Stimulated activated naive CD8-positive, alpha-beta T cell treated with anti-CD3 and anti-CD28 coated beads, Interleukin-15, Interleukin-2, amounts not matched to agents 100 ng/mL and 50 ng/mL, for 24 hours (primary cell): ENCODE measurements at regions not wholly inside any gene's neighbourhood (a gene's known extent, or its start where the extent isn't known, plus 50 kb on each side); places are given as distances from the start of the nearest gene placed in this dataset.

Experiments
- H3K27ac Mint-ChIP-seq: one replicate; pipeline ENCODE4 v1.8.0; 2021; ENCODE audit warnings: mild to moderate bottlenecking, mixed read lengths
- H3K27me3 Mint-ChIP-seq: one replicate; pipeline ENCODE4 v1.8.0; 2021; ENCODE audit warnings: mixed read lengths
- H3K36me3 Mint-ChIP-seq: one replicate; pipeline ENCODE4 v1.8.0; 2021; ENCODE audit warnings: low read depth, mixed read lengths
- H3K4me1 Mint-ChIP-seq: one replicate; pipeline ENCODE4 v1.8.0; 2021; ENCODE audit warnings: low read depth, mixed read lengths
- H3K4me3 Mint-ChIP-seq: one replicate; pipeline ENCODE4 v1.8.0; 2021; ENCODE audit warnings: mild to moderate bottlenecking, mixed read lengths
- H3K9me3 Mint-ChIP-seq: one replicate; pipeline ENCODE4 v1.8.0; 2021; ENCODE audit warnings: mixed read lengths

- Mint-ChIP-seq H3K27ac (no peak overlapping the region), H3K9me3 (no peaks in the 10 kb centered on the region), H3K27me3 (peaks cover 21% of the 10 kb centered on the region), H3K4me3 (no peak overlapping the region), H3K36me3 (no peaks in the 10 kb centered on the region), H3K4me1 (no peaks in the 10 kb centered on the region)
Observed at GRCh38 chr1:55506740-55507577, 291.8 kb upstream of the USP24 start.

DNA sequence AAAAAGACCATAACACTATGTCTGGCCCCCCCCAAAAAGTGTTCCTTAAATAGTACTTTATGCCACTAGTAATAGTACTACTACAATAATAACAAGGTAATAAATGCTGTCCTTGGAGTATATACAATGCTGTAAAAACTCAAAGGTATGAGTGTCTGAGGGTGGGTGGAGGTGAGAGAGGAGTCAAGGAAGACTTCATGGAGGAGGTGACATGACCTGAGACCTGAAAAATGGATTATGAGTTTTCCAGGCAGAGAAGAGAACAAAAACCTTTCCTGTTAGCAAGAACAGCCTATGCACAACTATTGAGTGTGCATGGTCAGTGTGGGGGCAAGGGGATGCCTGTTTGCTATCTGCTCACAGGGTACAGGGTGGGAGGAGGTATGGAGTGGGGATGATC, 290.2 kb upstream of the USP24 start:
- no peaks in the 10 kb centered on the region for H3K9me3 Mint-ChIP-seq

DNA sequence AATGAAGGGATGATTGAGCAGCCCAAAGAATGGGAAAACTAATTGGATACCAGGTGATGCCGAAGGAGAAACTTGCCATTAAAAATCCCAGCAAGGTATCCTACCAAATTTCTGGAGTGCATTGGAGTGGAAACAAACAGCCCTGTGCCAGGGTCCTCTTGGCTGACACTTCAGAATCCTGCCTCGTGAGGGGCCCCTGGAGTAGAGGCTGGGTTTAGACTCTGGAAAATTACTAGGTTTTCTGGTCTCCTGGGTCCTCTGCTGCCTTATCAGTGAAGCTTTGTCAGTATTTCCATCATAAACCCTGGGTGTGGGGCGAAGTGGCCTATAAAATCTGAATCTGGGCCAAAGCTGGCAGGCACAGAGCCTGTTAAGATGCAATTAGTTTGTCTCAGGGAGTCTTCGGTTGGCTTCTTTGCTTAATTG, 289.2 kb upstream of the USP24 start:
- no peak overlapping the region for H3K27ac Mint-ChIP-seq
- H3K4me3 Mint-ChIP-seq: no peak overlapping the region
- no peaks in the 10 kb centered on the region for H3K4me1 Mint-ChIP-seq
- peaks cover 26% of the 10 kb centered on the region for H3K27me3 Mint-ChIP-seq
- H3K9me3 Mint-ChIP-seq: no peaks in the 10 kb centered on the region
- H3K36me3 Mint-ChIP-seq: no peaks in the 10 kb centered on the region

More for the DNA sequence above, 290.2 kb upstream of the USP24 start:
- no peaks in the 10 kb centered on the region for H3K36me3 Mint-ChIP-seq
- no peak overlapping the region for H3K4me3 Mint-ChIP-seq
- H3K4me1 Mint-ChIP-seq: no peaks in the 10 kb centered on the region
- no peak overlapping the region for H3K27ac Mint-ChIP-seq
- H3K27me3 Mint-ChIP-seq: peaks cover 26% of the 10 kb centered on the region

DNA sequence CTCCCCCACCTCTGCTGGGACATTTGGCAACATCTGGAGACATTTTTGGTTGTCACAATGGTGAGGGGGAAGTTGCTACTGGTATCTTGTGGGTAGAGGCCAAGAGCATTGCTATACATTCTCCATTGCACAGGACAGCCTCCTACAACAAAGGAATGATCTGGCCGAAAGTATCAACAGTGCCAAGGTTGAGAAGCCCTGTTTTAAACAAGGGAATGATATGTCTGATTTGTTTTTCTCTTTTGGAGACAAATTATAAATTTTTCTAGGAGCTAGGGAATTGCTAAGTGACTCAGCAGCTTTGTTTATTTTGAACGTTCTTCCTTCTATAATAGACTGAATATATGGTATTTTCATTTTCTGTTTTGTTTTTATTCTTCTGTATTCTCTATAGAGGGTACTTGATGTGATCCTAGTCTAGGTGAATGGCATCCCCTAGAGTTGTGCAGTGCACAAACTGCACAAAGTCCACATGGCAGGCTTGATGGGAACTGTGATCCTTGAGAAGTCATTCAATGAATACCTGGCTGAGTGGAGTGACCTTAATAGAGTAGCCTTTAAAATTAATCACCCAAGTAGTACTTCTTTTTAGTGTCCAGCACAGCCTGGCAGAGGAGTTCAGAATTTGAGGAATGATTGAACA, 288.6 kb upstream of the USP24 start:
- Mint-ChIP-seq H3K27ac (no peak overlapping the region), H3K36me3 (no peaks in the 10 kb centered on the region), H3K27me3 (peaks cover 26% of the 10 kb centered on the region)

DNA sequence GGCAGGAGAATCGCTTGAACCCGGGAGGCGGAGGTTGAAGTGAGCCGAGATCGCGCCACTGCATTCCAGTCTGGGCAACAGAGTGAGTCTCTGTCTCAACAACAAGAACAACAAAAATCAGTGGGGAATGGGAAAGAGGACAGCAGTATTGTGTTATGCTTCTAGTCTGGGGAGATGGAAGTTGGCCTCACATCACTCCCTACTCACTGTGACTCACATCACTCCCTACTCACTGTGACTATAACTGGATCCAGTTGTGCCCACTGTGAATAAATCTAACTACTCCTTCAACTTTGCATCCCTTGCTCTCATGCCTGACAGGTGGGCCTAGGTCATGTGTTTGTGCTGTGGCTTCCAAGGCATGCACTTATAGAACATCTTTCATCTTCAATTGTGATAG, 285.4 kb upstream of the USP24 start:
- Mint-ChIP-seq H3K27ac (no peak overlapping the region), H3K4me3 (no peak overlapping the region), H3K36me3 (no peaks in the 10 kb centered on the region), H3K9me3 (no peaks in the 10 kb centered on the region), H3K27me3 (peaks cover 13% of the 10 kb centered on the region), H3K4me1 (no peaks in the 10 kb centered on the region)

More for the DNA sequence above, 288.6 kb upstream of the USP24 start:
- H3K4me1 Mint-ChIP-seq: no peaks in the 10 kb centered on the region
- no peaks in the 10 kb centered on the region for H3K9me3 Mint-ChIP-seq
- no peak overlapping the region for H3K4me3 Mint-ChIP-seq

DNA sequence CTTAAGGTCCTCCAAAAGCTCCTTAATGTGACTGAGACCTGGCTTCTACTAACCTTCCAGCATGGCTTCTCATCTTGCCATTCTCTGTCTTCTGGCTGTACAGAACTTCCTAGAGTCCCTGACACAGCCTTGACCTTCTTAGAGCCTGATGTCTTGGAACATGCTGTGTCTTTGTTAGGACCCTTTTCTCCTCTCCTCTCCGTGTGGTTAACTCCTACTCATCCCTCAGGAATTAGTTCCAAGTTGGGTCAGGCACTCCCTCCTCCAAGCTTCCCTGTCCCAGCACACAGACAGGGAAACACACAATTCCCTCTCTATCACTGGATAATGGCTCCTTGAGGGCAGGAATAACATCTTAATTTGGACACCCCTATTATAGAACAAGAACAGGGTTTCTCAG, 275.4 kb upstream of the USP24 start:
- no peaks in the 10 kb centered on the region for H3K4me1 Mint-ChIP-seq
- no peak overlapping the region for H3K27ac Mint-ChIP-seq
- H3K36me3 Mint-ChIP-seq: no peaks in the 10 kb centered on the region
- no peak overlapping the region for H3K4me3 Mint-ChIP-seq
- H3K9me3 Mint-ChIP-seq: no peaks in the 10 kb centered on the region
- no peaks in the 10 kb centered on the region for H3K27me3 Mint-ChIP-seq

DNA sequence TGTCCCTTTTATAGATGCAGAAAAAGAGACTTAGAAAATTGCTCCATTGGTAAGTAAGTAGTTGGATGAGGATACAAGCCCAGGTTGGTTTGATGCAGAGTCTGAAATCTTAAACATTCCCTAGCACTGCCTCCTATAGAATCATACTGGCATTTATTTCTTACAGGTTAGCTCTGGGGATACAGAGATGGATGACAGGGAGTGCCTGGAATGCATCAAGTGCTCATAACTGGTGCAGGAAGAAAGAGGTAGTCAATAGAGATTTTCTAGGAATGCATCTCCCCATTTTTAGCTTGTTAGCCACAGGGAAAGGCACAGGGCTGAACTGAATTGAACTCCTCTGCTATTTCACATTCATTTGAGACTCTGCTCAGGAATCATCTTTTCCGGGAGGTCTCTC, 269.0 kb upstream of the USP24 start:
- Mint-ChIP-seq H3K9me3 (no peaks in the 10 kb centered on the region), H3K4me3 (no peak overlapping the region), H3K36me3 (no peaks in the 10 kb centered on the region), H3K4me1 (no peaks in the 10 kb centered on the region), H3K27ac (no peak overlapping the region), H3K27me3 (peaks cover 9% of the 10 kb centered on the region)

DNA sequence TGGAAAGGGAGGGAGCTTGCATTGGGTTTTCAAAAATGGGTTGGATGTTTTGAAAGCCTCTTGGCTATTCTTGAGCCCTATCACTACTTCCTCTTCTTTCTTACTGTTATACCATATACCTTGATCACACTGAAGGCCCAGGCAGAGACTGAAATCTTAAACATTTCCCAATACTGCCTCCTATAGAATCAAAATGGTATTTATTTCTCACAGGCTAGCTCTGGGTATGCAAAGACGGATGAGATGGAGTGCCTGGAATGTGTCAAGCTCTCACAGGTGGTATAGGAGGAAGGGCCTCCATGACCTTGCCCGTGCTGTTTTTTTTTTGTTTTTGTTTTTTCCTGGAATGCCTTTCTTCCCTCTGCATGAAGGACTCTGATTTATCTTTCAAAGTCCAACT, 268.4 kb upstream of the USP24 start:
- no peaks in the 10 kb centered on the region for H3K36me3 Mint-ChIP-seq
- no peaks in the 10 kb centered on the region for H3K9me3 Mint-ChIP-seq
- no peak overlapping the region for H3K4me3 Mint-ChIP-seq
- no peaks in the 10 kb centered on the region for H3K4me1 Mint-ChIP-seq
- no peak overlapping the region for H3K27ac Mint-ChIP-seq
- peaks cover 9% of the 10 kb centered on the region for H3K27me3 Mint-ChIP-seq

DNA sequence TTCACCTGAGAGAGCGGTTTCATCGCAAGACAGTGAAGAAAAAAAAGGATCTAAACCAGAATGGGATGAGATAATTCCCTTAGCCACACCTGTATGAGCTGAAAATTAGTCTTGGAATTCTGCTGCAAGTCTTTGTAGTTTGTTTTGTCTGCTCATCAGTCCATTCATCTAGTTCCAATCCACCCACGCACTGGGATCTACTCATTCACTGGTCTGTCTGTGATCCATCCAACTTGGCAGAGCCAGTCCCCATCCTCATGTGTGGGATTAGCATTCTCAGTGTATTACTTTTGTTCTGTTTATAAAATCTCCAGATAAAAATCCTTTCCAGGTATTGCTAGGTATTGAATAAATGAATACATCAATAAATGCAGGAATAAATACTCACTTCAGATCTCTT, 266.5 kb upstream of the USP24 start:
- H3K27me3 Mint-ChIP-seq: peaks cover 12% of the 10 kb centered on the region
- no peak overlapping the region for H3K4me3 Mint-ChIP-seq
- H3K27ac Mint-ChIP-seq: no peak overlapping the region
- H3K9me3 Mint-ChIP-seq: no peaks in the 10 kb centered on the region
- H3K4me1 Mint-ChIP-seq: no peaks in the 10 kb centered on the region
- no peaks in the 10 kb centered on the region for H3K36me3 Mint-ChIP-seq

- Mint-ChIP-seq H3K9me3 (no peaks in the 10 kb centered on the region), H3K36me3 (no peaks in the 10 kb centered on the region), H3K27ac (no peak overlapping the region), H3K27me3 (peaks cover 17% of the 10 kb centered on the region), H3K4me1 (no peaks in the 10 kb centered on the region), H3K4me3 (no peak overlapping the region)
Observed at GRCh38 chr1:55480029-55480795, 265.0 kb upstream of the USP24 start.

- Mint-ChIP-seq H3K36me3 (no peaks in the 10 kb centered on the region), H3K27ac (no peak overlapping the region), H3K9me3 (no peaks in the 10 kb centered on the region), H3K27me3 (peaks cover 22% of the 10 kb centered on the region), H3K4me1 (no peaks in the 10 kb centered on the region), H3K4me3 (no peak overlapping the region)
Observed at GRCh38 chr1:55478742-55479141, 263.6 kb upstream of the USP24 start.

DNA sequence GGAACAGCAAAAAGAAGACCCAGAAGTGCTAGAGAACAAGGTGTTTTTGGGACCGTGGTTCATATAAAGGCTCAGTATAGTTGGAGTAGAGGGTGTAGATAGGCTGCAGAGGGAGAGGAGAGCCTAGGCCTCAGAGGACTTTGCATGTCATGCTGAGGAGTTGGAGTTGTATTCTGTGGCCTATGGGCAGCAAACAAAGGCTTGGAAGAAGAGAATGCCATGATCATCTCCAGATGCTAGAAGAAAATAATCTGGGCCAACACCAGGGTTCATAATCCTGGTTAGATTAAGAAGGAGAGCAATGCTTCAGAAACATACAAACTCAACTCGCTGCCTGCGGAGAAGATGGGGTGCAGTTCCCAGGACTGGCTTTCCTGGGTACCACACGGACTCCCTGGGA, 262.8 kb upstream of the USP24 start:
- H3K4me1 Mint-ChIP-seq: no peaks in the 10 kb centered on the region
- no peaks in the 10 kb centered on the region for H3K9me3 Mint-ChIP-seq
- H3K27me3 Mint-ChIP-seq: peaks cover 22% of the 10 kb centered on the region
- no peak overlapping the region for H3K27ac Mint-ChIP-seq
- no peaks in the 10 kb centered on the region for H3K36me3 Mint-ChIP-seq
- H3K4me3 Mint-ChIP-seq: no peak overlapping the region

DNA sequence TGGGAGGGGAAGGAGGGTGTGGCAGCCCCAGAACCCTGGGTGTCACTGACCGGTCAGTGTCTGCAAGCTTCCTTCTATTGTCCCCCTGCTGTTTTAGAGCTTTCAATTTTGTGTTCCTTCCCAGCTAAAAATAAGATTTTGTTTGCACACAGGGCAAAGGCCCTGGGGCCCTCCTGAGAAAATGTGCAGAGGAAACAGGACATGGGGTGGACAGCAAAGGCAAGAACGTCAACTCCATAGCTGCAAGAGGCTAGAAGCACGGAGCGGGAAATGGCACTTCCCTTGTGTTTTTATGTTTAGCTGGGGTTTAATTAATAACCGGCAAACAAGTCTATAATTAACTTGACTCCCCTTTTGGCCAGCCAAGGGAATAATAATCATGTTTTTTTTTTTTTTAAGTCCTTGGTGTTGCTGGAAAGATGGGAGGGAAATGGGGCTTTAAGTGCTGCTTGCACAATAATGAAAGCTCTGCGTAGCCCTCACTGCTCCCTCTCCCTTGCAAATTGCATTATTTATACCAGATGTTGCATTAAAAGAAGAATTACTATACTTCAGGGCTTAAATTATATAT, 261.4 kb upstream of the USP24 start:
- peaks cover 18% of the 10 kb centered on the region for H3K27me3 Mint-ChIP-seq
- H3K27ac Mint-ChIP-seq: no peak overlapping the region
- H3K4me3 Mint-ChIP-seq: no peak overlapping the region
- H3K4me1 Mint-ChIP-seq: no peaks in the 10 kb centered on the region
- H3K36me3 Mint-ChIP-seq: no peaks in the 10 kb centered on the region
- H3K9me3 Mint-ChIP-seq: no peaks in the 10 kb centered on the region

DNA sequence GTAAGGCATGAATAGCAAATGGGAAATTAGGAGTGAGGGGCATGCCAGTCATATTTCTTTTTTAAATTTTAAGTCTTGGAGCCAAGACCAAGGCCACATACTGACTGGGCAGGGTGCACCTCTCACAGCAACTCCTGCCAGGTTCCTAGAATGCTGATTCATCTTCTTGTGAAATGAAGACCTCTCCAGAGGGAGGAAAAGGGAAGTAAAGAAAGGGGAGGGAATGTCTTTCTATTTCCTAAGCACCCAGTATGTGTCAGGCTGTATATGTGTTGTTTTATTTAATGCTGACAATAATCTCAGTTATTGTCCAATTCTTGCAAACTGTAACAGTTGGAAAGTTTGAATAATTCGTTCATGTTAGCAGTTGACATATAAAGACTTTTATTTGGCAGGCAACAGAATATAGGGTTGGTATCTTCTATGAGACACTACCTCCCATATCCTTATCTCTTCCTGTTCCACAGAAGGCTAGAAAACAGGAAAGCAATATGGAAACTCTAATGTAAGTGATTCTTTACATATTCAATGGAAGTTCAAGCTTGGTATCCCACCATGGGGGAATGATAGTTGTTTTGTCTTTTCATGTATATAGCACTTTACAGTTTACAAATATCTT, 259.1 kb upstream of the USP24 start:
- Mint-ChIP-seq H3K9me3 (no peaks in the 10 kb centered on the region), H3K27me3 (peaks cover 13% of the 10 kb centered on the region), H3K4me1 (no peaks in the 10 kb centered on the region), H3K36me3 (no peaks in the 10 kb centered on the region), H3K27ac (no peak overlapping the region), H3K4me3 (no peak overlapping the region)
